ENCODE measurements at regions not wholly inside any gene's neighbourhood (a gene's known extent, or its start where the extent isn't known, plus 50 kb on each side); places are given as distances from the start of the nearest gene placed in this dataset.

DNA sequence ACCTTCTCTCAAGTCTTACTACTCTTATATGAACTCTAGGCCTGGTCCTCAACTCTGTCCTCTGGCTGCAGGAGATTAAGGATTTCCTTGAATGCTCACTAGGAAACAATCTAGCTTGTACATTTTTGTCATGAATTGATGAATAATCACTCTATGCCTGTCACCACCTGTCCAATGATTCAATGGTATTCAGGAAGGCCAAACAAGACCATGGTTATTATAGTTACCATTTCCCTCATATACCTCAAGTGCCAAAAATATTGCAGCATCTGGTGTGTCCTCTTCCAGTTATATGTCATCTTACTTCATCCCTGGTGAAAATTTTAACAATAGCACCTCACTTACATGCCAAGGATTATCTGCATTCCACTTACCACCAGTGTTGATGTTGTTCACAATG, 179.0 kb upstream of the MOCS2 start:
- Histone ChIP-seq H3K36me3 (replicated peaks in 1 of 2; ENCODE audit: control insufficient read depth in 1 of 2, insufficient read depth in 2 of 2, low read length in 2 of 2) (no peaks in the 10 kb centered on the region), H3K4me3 (replicated peaks in 1 of 3; ENCODE audit: low read depth in 2 of 3, low read length in 3 of 3) (no peak overlapping the region), H3K4me2 (replicated peaks; ENCODE audit: extremely low read depth, low read length, poor library complexity, severe bottlenecking) (no peak overlapping the region), H3K79me2 (ENCODE audit: insufficient read depth, low read length) (no peaks in the 10 kb centered on the region), H3K27ac (ENCODE audit: low read depth in 1 of 2, low read length in 2 of 2) (no peak overlapping the region), H3K4me1 (ENCODE audit: control insufficient read depth in 1 of 2, insufficient read depth in 2 of 2, low read length in 2 of 2) (peaks cover 13 to 14% of the 10 kb centered on the region in 2 donors), H3K9me3 (replicated peaks in 1 of 2; ENCODE audit: control insufficient read depth in 1 of 2, insufficient read depth in 1 of 2, low read length in 2 of 2) (peaks cover 12 to 14% of the 10 kb centered on the region in 2 donors), H3K27me3 (ENCODE audit: control insufficient read depth in 2 of 2, insufficient read depth in 2 of 2, low read length in 2 of 2) (no peaks in the 10 kb centered on the region), H4K20me1 (ENCODE audit: insufficient read depth, low read length) (no peaks in the 10 kb centered on the region), H2AFZ (ENCODE audit: insufficient read depth, low read depth, low read length, poor library complexity, severe bottlenecking) (no peak overlapping the region), H3K9ac (ENCODE audit: insufficient read depth, low read length, poor library complexity, severe bottlenecking) (no peak overlapping the region)
- Mint-ChIP-seq H3K27me3 (ENCODE audit: low read depth in 3 of 3) (peaks cover 0 to 5% (median 3%) of the 10 kb centered on the region in 3 donors), H3K27ac (no peak overlapping the region), H3K9me3 (peaks cover 4 to 29% (median 19%) of the 10 kb centered on the region in 7 donors), H3K36me3 (no peaks in the 10 kb centered on the region), H3K4me3 (no peak overlapping the region), H3K4me1 (peaks cover 14% of the 10 kb centered on the region)
- no peak for DNase-seq
- intact Hi-C loops (cut with micrococcal nuclease), result no loop called here
- TF ChIP-seq, protein P1, sequence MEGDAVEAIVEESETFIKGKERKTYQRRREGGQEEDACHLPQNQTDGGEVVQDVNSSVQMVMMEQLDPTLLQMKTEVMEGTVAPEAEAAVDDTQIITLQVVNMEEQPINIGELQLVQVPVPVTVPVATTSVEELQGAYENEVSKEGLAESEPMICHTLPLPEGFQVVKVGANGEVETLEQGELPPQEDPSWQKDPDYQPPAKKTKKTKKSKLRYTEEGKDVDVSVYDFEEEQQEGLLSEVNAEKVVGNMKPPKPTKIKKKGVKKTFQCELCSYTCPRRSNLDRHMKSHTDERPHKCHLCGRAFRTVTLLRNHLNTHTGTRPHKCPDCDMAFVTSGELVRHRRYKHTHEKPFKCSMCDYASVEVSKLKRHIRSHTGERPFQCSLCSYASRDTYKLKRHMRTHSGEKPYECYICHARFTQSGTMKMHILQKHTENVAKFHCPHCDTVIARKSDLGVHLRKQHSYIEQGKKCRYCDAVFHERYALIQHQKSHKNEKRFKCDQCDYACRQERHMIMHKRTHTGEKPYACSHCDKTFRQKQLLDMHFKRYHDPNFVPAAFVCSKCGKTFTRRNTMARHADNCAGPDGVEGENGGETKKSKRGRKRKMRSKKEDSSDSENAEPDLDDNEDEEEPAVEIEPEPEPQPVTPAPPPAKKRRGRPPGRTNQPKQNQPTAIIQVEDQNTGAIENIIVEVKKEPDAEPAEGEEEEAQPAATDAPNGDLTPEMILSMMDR (IDR thresholded peaks at IDR 0.05), result no peak

DNA sequence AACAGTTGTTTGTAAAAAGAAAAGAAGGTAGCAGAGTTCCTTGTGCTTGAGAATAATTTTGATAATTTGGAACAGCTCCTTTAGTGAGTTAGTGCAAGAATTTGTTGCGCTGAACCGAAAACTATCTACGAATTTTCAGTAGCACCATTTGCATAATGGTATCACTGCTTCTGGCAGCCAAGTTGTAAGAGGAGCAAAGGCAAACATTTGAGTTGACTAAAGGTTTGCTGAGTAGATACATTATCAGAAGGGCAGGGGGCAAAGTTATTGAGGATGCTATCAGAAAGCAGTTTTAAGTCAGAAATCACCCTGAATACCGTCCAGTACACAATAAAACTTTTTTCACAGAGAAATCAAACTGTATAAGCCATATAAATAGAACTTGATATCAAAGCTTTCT, 181.5 kb upstream of the MOCS2 start:
- 88% methylated on average over 3 of the region's 4 CpGs for WGBS (ENCODE audit: insufficient coverage)
- Histone ChIP-seq H3K9me3 (replicated peaks in 1 of 2; ENCODE audit: control insufficient read depth in 1 of 2, insufficient read depth in 1 of 2, low read length in 2 of 2) (peaks cover 9 to 14% of the 10 kb centered on the region in 2 donors), H3K79me2 (ENCODE audit: insufficient read depth, low read length) (no peaks in the 10 kb centered on the region), H3K4me3 (replicated peaks in 1 of 3; ENCODE audit: low read depth in 2 of 3, low read length in 3 of 3) (no peak overlapping the region), H2AFZ (ENCODE audit: insufficient read depth, low read depth, low read length, poor library complexity, severe bottlenecking) (no peak overlapping the region), H3K27me3 (ENCODE audit: control insufficient read depth in 2 of 2, insufficient read depth in 2 of 2, low read length in 2 of 2) (no peaks in the 10 kb centered on the region), H4K20me1 (ENCODE audit: insufficient read depth, low read length) (no peaks in the 10 kb centered on the region), H3K4me2 (replicated peaks; ENCODE audit: extremely low read depth, low read length, poor library complexity, severe bottlenecking) (no peak overlapping the region), H3K4me1 (ENCODE audit: control insufficient read depth in 1 of 2, insufficient read depth in 2 of 2, low read length in 2 of 2) (peaks cover 13 to 14% of the 10 kb centered on the region in 2 donors), H3K9ac (ENCODE audit: insufficient read depth, low read length, poor library complexity, severe bottlenecking) (no peak overlapping the region), H3K36me3 (replicated peaks in 1 of 2; ENCODE audit: control insufficient read depth in 1 of 2, insufficient read depth in 2 of 2, low read length in 2 of 2) (no peaks in the 10 kb centered on the region), H3K27ac (ENCODE audit: low read depth in 1 of 2, low read length in 2 of 2) (no peak overlapping the region)
- H3K36me3 Mint-ChIP-seq, result no peaks in the 10 kb centered on the region
- H3K9me3 Mint-ChIP-seq, result peaks cover 4 to 26% (median 16%) of the 10 kb centered on the region in 7 donors
- H3K4me1 Mint-ChIP-seq, result peaks cover 14% of the 10 kb centered on the region
- intact Hi-C loops (cut with micrococcal nuclease), result no loop called here
- TF ChIP-seq, protein P1 (IDR thresholded peaks at IDR 0.05), result no peak
- H3K27me3 Mint-ChIP-seq (ENCODE audit: low read depth in 3 of 3), result peaks cover 0 to 5% (median 2%) of the 10 kb centered on the region in 3 donors
- no peak overlapping the region for H3K4me3 Mint-ChIP-seq
- DNase-seq, result no peak
- H3K27ac Mint-ChIP-seq, result no peak overlapping the region

All from CD14-positive monocyte (primary cell).